HCT116 (cell line): ENCODE measurements at regions not wholly inside any gene's neighbourhood (a gene's known extent, or its start where the extent isn't known, plus 50 kb on each side); places are given as distances from the start of the nearest gene placed in this dataset.

Source experiments
- ATAC-seq: fragments of 200-7000 bp; cut with Tn5 transposase; 2 replicates; pipeline ENCODE4 v1.9.1; 2020; ENCODE audit warnings: mild to moderate bottlenecking, moderate library complexity
- BruUV-seq: library from RNA; stranded (reverse); fragments of 400-500 nt; replicated peaks from 2 replicates; lab custom pipeline; 2021; lab: Mats Ljungman, UMichigan
- CTCF ChIA-PET: fragments of 300-600 bp; sonication (Branson Sonifier 250); formaldehyde crosslinking; loops from one replicate; lab custom pipeline; 2021; ENCODE audit warnings: antibody characterized with exemption; lab: Charles Lee
- POLR2A ChIA-PET: fragments of 300-600, 350-600 bp; sonication (Branson Sonifier 250); formaldehyde crosslinking; loops from one replicate; lab custom pipeline; 2021; ENCODE audit warnings: antibody characterized with exemption; lab: Charles Lee
- RAD21 ChIA-PET, 2 experiments: fragments of 300-600 bp; sonication (Branson Sonifier 250); formaldehyde crosslinking; loops; one replicate each; lab custom pipeline; 2023; ENCODE audit warnings: low total read pairs in 2 of 2; ENCODE audit not compliant: uncharacterized antibody in 2 of 2, unreplicated experiment in 2 of 2, low non-redundant PET in 1 of 2; lab: Charles Lee
- DNase-seq: peaks from one replicate; pipeline ENCODE4 v3.0.0-alpha.2; 2010; ENCODE audit warnings: low read depth, low spot score
- H2AFZ ChIP-seq: fragments of 200-600 bp; shearing (Covaris generic), sonication (generic); 2 replicates; pipeline ENCODE4 v1.6.1; 2017; ENCODE audit warnings: low read depth, mixed run types, mixed read lengths, antibody characterized with exemption, low read length; ENCODE audit not compliant: poor library complexity, severe bottlenecking
- H3K27ac ChIP-seq: 2 replicates; pipeline ENCODE4 v1.5.1; 2012; ENCODE audit warnings: low read depth, low read length
- H3K27me3 ChIP-seq: fragments of 200-600 bp; sonication (generic); 2 replicates; pipeline ENCODE4 v1.6.1; 2016; ENCODE audit warnings: mixed run types, low read length, mixed read lengths; ENCODE audit not compliant: insufficient read depth
- H3K36me3 ChIP-seq, 2 experiments: fragments of 200-500 bp in 1 of 2; fragments of 200-600 bp in 1 of 2; sonication (Bioruptor generic) in 1 of 2; sonication (generic) in 1 of 2; 2 replicates each; pipeline versions ENCODE4 v1.5.1 to v1.6.1; 2014 to 2016; ENCODE audit warnings: low read length in 2 of 2, inconsistent platforms in 1 of 2, mixed read lengths in 1 of 2, mixed run types in 1 of 2; ENCODE audit not compliant: insufficient read depth in 2 of 2, control insufficient read depth in 1 of 2
- H3K4me1 ChIP-seq, 2 experiments: fragments of 200-600 bp in 1 of 2; sonication (generic) in 1 of 2; 2 replicates each; pipeline versions ENCODE4 v1.5.1 to v1.6.1; 2012 to 2017; ENCODE audit warnings: low read length in 2 of 2, inconsistent platforms in 1 of 2, mild to moderate bottlenecking in 1 of 2, mixed read lengths in 1 of 2, mixed run types in 1 of 2, moderate library complexity in 1 of 2; ENCODE audit not compliant: insufficient read depth in 2 of 2, control insufficient read depth in 1 of 2
- H3K4me2 ChIP-seq: fragments of 200-600 bp; sonication (generic); 2 replicates; pipeline ENCODE4 v1.6.1; 2017; ENCODE audit warnings: mixed run types, low read length, mixed read lengths
- H3K4me3 ChIP-seq, 2 experiments: fragments of 200-600 bp in 1 of 2; sonication (generic) in 1 of 2; replicated peaks in 1 of 2; 2 replicates each; pipeline ENCODE4 v1.5.1; 2011 to 2016; ENCODE audit warnings: low read length in 2 of 2, control low read depth in 1 of 2, low read depth in 1 of 2, mild to moderate bottlenecking in 1 of 2, mixed read lengths in 1 of 2, mixed run types in 1 of 2
- H3K79me2 ChIP-seq: fragments of 200-600 bp; sonication (generic); 2 replicates; pipeline ENCODE4 v1.6.1; 2017; ENCODE audit warnings: mild to moderate bottlenecking, mixed run types, low read length, moderate library complexity, mixed read lengths; ENCODE audit not compliant: insufficient read depth
- H3K9ac ChIP-seq: fragments of 200-600 bp; sonication (generic); 2 replicates; pipeline ENCODE4 v1.6.1; 2016; ENCODE audit warnings: low read length, mixed read lengths
- H3K9me2 ChIP-seq: fragments of 200-600 bp; sonication (generic), shearing (Covaris generic); 2 replicates; pipeline ENCODE4 v1.6.1; 2017; ENCODE audit warnings: mixed run types, mild to moderate bottlenecking, moderate library complexity; ENCODE audit not compliant: insufficient read depth
- H3K9me3 ChIP-seq, 2 experiments: fragments of 200-500 bp in 1 of 2; fragments of 200-600 bp in 1 of 2; sonication (Bioruptor generic) in 1 of 2; sonication (generic) in 1 of 2; 2 replicates each; pipeline ENCODE4 v1.6.1; 2014 to 2017; ENCODE audit warnings: low read length in 2 of 2, mixed read lengths in 2 of 2, inconsistent platforms in 1 of 2, low read depth in 1 of 2, mild to moderate bottlenecking in 1 of 2, mixed run types in 1 of 2, moderate library complexity in 1 of 2; ENCODE audit not compliant: control insufficient read depth in 1 of 2, insufficient read depth in 1 of 2
- H4K20me1 ChIP-seq: fragments of 200-600 bp; sonication (generic), shearing (Covaris generic); 2 replicates; pipeline ENCODE4 v1.6.1; 2017; ENCODE audit warnings: mixed run types, mild to moderate bottlenecking, moderate library complexity; ENCODE audit not compliant: insufficient read depth
- CBX3 ChIP-seq: IDR thresholded peaks from 2 replicates; pipeline ENCODE4 v1.6.1; 2012; ENCODE audit warnings: low read depth
- CEBPB ChIP-seq: IDR thresholded peaks from 2 replicates; pipeline ENCODE4 v1.6.1; 2012; ENCODE audit warnings: low read depth
- CTCF ChIP-seq, 3 experiments: fragments of 200-600 bp in 1 of 3; sonication (generic) in 1 of 3; IDR thresholded peaks in 2 of 3; conservative IDR thresholded peaks in 1 of 3; 2 replicates each; pipeline ENCODE4 v1.5.1; 2012 to 2017; ENCODE audit warnings: low read depth in 2 of 3, low read length in 2 of 3, antibody characterized with exemption in 1 of 3, borderline replicate concordance in 1 of 3, control low read depth in 1 of 3, mild to moderate bottlenecking in 1 of 3, mixed read lengths in 1 of 3, mixed run types in 1 of 3, moderate library complexity in 1 of 3; ENCODE audit not compliant: insufficient read depth in 1 of 3
- EGR1 ChIP-seq: IDR thresholded peaks from 2 replicates; pipeline ENCODE4 v1.6.1; 2012; ENCODE audit warnings: low read depth
- ELF1 ChIP-seq: IDR thresholded peaks from 2 replicates; pipeline ENCODE4 v1.6.1; 2012; ENCODE audit warnings: low read depth, borderline replicate concordance
- EZH2 ChIP-seq: fragments of 200-600 bp; sonication (generic); IDR thresholded peaks from 2 replicates; pipeline ENCODE4 v1.6.1; 2017; ENCODE audit warnings: antibody characterized with exemption, mixed run types
- FOSL1 ChIP-seq: IDR thresholded peaks from 2 replicates; pipeline ENCODE4 v1.6.1; 2012; ENCODE audit warnings: low read depth
- POLR2A ChIP-seq: IDR thresholded peaks from 2 replicates; pipeline ENCODE4 v1.7.0; 2011; ENCODE audit warnings: borderline replicate concordance; ENCODE audit not compliant: insufficient read depth, insufficient read length; ENCODE audit errors: extremely low read depth
- POLR2AphosphoS5 ChIP-seq: IDR thresholded peaks from 2 replicates; pipeline ENCODE4 v1.6.1; 2011; ENCODE audit warnings: mild to moderate bottlenecking, low read depth, low read length, moderate library complexity
- RAD21 ChIP-seq: IDR thresholded peaks from 2 replicates; pipeline ENCODE4 v1.6.1; 2012; ENCODE audit warnings: low read depth, mild to moderate bottlenecking
- SIN3A ChIP-seq: IDR thresholded peaks from 2 replicates; pipeline ENCODE4 v1.6.1; 2012; ENCODE audit warnings: low read depth
- SP1 ChIP-seq: IDR thresholded peaks from 2 replicates; pipeline ENCODE4 v1.6.1; 2012; ENCODE audit warnings: low read depth
- SRF ChIP-seq: IDR thresholded peaks from 2 replicates; pipeline ENCODE4 v1.6.1; 2012; ENCODE audit warnings: low read depth
- TCF7L2 ChIP-seq: IDR thresholded peaks from 2 replicates; pipeline ENCODE4 v1.7.0; 2011; ENCODE audit warnings: borderline replicate concordance, inconsistent platforms; ENCODE audit not compliant: insufficient read depth, insufficient read length; ENCODE audit errors: extremely low read depth
- YY1 ChIP-seq: IDR thresholded peaks from 2 replicates; pipeline ENCODE4 v1.6.1; 2011; ENCODE audit warnings: low read length, low read depth, moderate library complexity, mild to moderate bottlenecking; ENCODE audit not compliant: insufficient replicate concordance; ENCODE audit errors: extremely low read depth
- ZFX ChIP-seq: fragments of 450-650 bp; IDR thresholded peaks from 2 replicates; pipeline ENCODE4 v1.6.1; 2017
- ZNF274 ChIP-seq: fragments of 200-500 bp; sonication (Bioruptor generic); IDR thresholded peaks from 2 replicates; pipeline ENCODE4 v1.6.1; 2014; ENCODE audit warnings: mild to moderate bottlenecking, low read depth, low read length, inconsistent platforms
- intact Hi-C: fragments of 100-400 bp; cut with micrococcal nuclease; formaldehyde crosslinking; loops from 2 replicates; pipeline ENCODE4 v1.10.0; 2022
- TF ChIP-seq, protein P1 (sequence below): IDR thresholded peaks from 2 replicates; pipeline ENCODE4 v1.6.1; 2011; ENCODE audit warnings: mild to moderate bottlenecking, low read length, moderate library complexity; ENCODE audit not compliant: insufficient replicate concordance; ENCODE audit errors: extremely low read depth
- TF ChIP-seq, protein P2 (sequence below): IDR thresholded peaks from 2 replicates; pipeline ENCODE4 v1.6.1; 2012

- RAD21 ChIA-PET, result no interaction called here
- DNase-seq, result no peak
- Histone ChIP-seq H3K4me3 (no peak overlapping the region), H2AFZ (no peak overlapping the region), H3K36me3 (no peaks in the 10 kb centered on the region), H3K27me3 (no peaks in the 10 kb centered on the region), H3K79me2 (no peaks in the 10 kb centered on the region), H3K9ac (no peak overlapping the region)
- BruUV-seq, result no TSS peak
- ATAC-seq, result no peak
- TF ChIP-seq CEBPB (no peak), CTCF (IDR thresholded peaks at IDR 0.05 in 2 of 3, conservative IDR thresholded peaks at IDR 0.05 in 1 of 3; ENCODE audit: borderline replicate concordance in 1 of 3, insufficient read depth in 1 of 3, low read depth in 2 of 3, low read length in 2 of 3) (no peak), ELF1 (no peak), FOSL1 (no peak), EZH2 (no peak), SP1 (no peak), TCF7L2 (no peak), SRF (no peak), EGR1 (no peak), POLR2AphosphoS5 (no peak), SIN3A (no peak), RAD21 (no peak), CBX3 (no peak), ZFX (no peak), ZNF274 (no peak), POLR2A (no peak), YY1 (no peak)
- TF ChIP-seq, protein P1, sequence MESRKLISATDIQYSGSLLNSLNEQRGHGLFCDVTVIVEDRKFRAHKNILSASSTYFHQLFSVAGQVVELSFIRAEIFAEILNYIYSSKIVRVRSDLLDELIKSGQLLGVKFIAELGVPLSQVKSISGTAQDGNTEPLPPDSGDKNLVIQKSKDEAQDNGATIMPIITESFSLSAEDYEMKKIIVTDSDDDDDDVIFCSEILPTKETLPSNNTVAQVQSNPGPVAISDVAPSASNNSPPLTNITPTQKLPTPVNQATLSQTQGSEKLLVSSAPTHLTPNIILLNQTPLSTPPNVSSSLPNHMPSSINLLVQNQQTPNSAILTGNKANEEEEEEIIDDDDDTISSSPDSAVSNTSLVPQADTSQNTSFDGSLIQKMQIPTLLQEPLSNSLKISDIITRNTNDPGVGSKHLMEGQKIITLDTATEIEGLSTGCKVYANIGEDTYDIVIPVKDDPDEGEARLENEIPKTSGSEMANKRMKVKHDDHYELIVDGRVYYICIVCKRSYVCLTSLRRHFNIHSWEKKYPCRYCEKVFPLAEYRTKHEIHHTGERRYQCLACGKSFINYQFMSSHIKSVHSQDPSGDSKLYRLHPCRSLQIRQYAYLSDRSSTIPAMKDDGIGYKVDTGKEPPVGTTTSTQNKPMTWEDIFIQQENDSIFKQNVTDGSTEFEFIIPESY, result no peak
- TF ChIP-seq, protein P2, sequence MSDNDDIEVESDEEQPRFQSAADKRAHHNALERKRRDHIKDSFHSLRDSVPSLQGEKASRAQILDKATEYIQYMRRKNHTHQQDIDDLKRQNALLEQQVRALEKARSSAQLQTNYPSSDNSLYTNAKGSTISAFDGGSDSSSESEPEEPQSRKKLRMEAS, result no peak
- TF ChIP-seq, all 23 proteins: peak for 0
- POLR2A ChIA-PET, result no interaction called here
- Histone ChIP-seq H3K9me2 (no peaks in the 10 kb centered on the region; the same call in 1 of the 2 replicates), H3K27ac (no peak overlapping the region), H3K4me2 (no peak overlapping the region), H3K9me3 (no peaks in the 10 kb centered on the region), H3K4me1 (no peaks in the 10 kb centered on the region), H4K20me1 (no peaks in the 10 kb centered on the region)
- CTCF ChIA-PET, result interaction anchor here (1.1 to 3.3 kb wide), 2 partner anchors 247 to 277 kb away, joined by 3 to 15 read pairs; no protein-coding TSS in a partner anchor
- intact Hi-C loops, result no loop called here
Observed at GRCh38 chr10:123379156-123379555, 225.0 kb downstream of the BUB3 start.
